Subcutaneous abdominal adipose tissue (tissue), 5 donors: ENCODE measurements at regions not wholly inside any gene's neighbourhood (a gene's known extent, or its start where the extent isn't known, plus 50 kb on each side); places are given as distances from the start of the nearest gene placed in this dataset.

Experiments used
- H3K27ac ChIP-seq: one replicate; pipeline ENCODE4 v1.7.0; 2013; ENCODE audit warnings: low read depth, mild to moderate bottlenecking, inconsistent platforms, low read length, moderate library complexity
- H3K27me3 ChIP-seq, 5 donors: one replicate each; pipeline ENCODE4 v1.7.0; 2013; ENCODE audit warnings: low read length in 5 of 5, inconsistent platforms in 1 of 5; ENCODE audit not compliant: control insufficient read depth in 5 of 5, insufficient read depth in 4 of 5
- H3K36me3 ChIP-seq, 5 donors: one replicate each; pipeline ENCODE4 v1.7.0; 2013; ENCODE audit warnings: low read length in 5 of 5; ENCODE audit not compliant: control insufficient read depth in 5 of 5, insufficient read depth in 5 of 5
- H3K4me1 ChIP-seq, 5 donors: one replicate each; pipeline ENCODE4 v1.7.0; 2013; ENCODE audit warnings: low read length in 5 of 5, mild to moderate bottlenecking in 3 of 5, moderate library complexity in 1 of 5; ENCODE audit not compliant: control insufficient read depth in 5 of 5, insufficient read depth in 5 of 5
- H3K4me3 ChIP-seq, 5 donors: one replicate each; pipeline ENCODE4 v1.7.0; 2013; ENCODE audit warnings: low read length in 5 of 5, low read depth in 1 of 5
- H3K9ac ChIP-seq, 5 donors: one replicate each; pipeline ENCODE4 v1.7.0; 2013; ENCODE audit warnings: low read length in 5 of 5, mild to moderate bottlenecking in 4 of 5, moderate library complexity in 3 of 5
- H3K9me3 ChIP-seq, 5 donors: one replicate each; pipeline ENCODE4 v1.7.0; 2013; ENCODE audit warnings: low read length in 5 of 5; ENCODE audit not compliant: control insufficient read depth in 5 of 5
- donor health status: healthy.
- donor health status: healthy.
- donor health status: healthy.
- donor health status: healthy.
- donor health status: healthy.

DNA sequence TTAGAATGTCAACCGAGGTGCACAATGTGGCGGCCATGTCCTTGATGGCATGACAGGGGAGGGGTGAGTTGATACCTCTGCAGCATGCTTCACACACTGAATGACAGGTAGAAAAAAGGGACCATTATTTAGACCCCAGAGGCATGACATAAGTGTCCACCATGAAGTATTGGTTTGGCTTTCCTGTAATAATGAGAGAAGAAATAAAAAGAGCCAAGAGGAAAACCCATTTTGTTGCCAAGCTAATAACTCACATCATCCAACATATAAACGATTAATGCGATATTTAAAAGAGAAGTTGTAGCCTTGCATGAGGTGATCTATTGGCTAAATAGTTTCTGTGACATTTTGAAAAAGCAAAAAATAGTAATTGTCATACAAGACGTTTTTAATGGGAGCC lies 343.4 kb downstream of the LRIG3 start:
- no peaks in the 10 kb centered on the region for H3K27me3 ChIP-seq
- no peak overlapping the region for H3K27ac ChIP-seq
- no peak overlapping the region for H3K9ac ChIP-seq
- no peak overlapping the region for H3K4me3 ChIP-seq
- H3K9me3 ChIP-seq = no peaks in the 10 kb centered on the region
- no peaks in the 10 kb centered on the region for H3K36me3 ChIP-seq
- H3K4me1 ChIP-seq = peaks cover 0 to 7% (median 0%) of the 10 kb centered on the region in 5 donors

DNA sequence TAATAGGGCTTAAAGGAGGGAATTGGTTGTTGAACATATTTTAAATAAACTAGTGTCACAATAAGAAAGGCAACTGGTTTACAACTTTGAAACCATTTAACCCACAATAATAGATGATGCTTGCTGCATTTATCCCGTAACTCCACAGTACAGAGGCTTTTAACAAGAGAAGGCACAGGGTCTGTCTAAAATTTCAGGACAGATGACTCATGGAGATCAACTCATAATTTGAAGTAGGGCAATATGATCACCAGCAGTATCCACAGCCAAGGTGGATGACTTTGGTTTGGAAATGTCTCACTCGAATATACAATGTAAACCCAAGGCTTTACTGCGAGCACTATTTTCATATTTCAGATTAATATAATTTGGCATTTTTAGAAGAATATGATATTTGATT lies 340.2 kb downstream of the LRIG3 start:
- Histone ChIP-seq H3K9ac (no peak overlapping the region), H3K4me3 (no peak overlapping the region), H3K36me3 (no peaks in the 10 kb centered on the region), H3K27me3 (no peaks in the 10 kb centered on the region), H3K4me1 (peaks cover 0 to 20% (median 12%) of the 10 kb centered on the region in 5 donors), H3K27ac (no peak overlapping the region), H3K9me3 (no peaks in the 10 kb centered on the region)

DNA sequence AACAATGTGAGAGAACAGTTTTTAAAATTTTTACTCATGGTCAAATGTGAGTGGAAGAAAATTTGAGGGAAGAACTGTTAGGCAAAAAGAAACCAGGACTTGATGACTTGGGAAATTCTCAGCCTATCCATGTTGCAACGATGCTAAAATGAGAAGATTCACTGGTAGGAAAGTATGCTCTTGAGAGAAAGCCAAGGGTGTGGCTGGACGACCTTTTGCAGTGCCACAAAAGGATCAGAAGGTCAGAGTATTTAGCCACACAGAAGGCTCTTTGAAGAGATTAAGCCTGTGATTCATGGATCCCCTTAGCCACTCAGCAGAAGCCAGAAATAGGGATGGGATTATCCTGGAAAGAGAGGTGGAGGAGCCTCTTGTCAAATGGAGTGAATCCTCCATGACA lies 336.8 kb downstream of the LRIG3 start:
- H3K27me3 ChIP-seq = no peaks in the 10 kb centered on the region
- H3K27ac ChIP-seq = peak overlapping the region; percentile 24
- no peak overlapping the region for H3K4me3 ChIP-seq
- peaks cover 0 to 15% (median 12%) of the 10 kb centered on the region in 5 donors for H3K4me1 ChIP-seq
- H3K36me3 ChIP-seq = no peaks in the 10 kb centered on the region
- H3K9ac ChIP-seq = no peak overlapping the region
- no peaks in the 10 kb centered on the region for H3K9me3 ChIP-seq

DNA sequence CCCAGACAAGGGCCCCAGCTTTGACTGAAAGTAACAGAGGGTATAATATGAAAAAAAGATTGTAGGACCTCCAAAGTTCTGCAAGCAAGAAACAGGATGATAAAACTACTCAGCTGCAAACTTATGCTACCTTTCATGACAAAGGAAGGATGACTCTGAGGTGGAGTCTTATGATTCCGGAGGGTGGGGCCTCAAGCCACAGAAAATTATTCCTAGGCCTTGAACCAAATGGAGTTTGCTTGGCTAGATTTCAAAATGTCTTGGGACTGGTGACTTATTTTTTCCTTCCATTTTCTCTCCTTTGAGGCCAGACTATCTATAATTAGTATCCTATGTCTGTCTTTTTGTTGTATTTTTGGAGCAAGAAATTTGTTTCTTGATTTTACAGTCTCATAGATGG lies 336.4 kb downstream of the LRIG3 start:
- Histone ChIP-seq H3K9ac (no peak overlapping the region), H3K4me3 (no peak overlapping the region), H3K27ac (peak overlapping the region; percentile 24), H3K9me3 (no peaks in the 10 kb centered on the region), H3K27me3 (no peaks in the 10 kb centered on the region), H3K4me1 (peaks cover 0 to 15% (median 12%) of the 10 kb centered on the region in 5 donors), H3K36me3 (no peaks in the 10 kb centered on the region)

- H3K4me3 ChIP-seq = no peak overlapping the region
- no peaks in the 10 kb centered on the region for H3K9me3 ChIP-seq
- peaks cover 0 to 15% (median 12%) of the 10 kb centered on the region in 5 donors for H3K4me1 ChIP-seq
- no peaks in the 10 kb centered on the region for H3K27me3 ChIP-seq
- H3K9ac ChIP-seq = no peak overlapping the region
- H3K36me3 ChIP-seq = no peaks in the 10 kb centered on the region
- H3K27ac ChIP-seq = peak overlapping the region; percentile 24
Observed at GRCh38 chr12:58584880-58585279, 335.4 kb downstream of the LRIG3 start.

DNA sequence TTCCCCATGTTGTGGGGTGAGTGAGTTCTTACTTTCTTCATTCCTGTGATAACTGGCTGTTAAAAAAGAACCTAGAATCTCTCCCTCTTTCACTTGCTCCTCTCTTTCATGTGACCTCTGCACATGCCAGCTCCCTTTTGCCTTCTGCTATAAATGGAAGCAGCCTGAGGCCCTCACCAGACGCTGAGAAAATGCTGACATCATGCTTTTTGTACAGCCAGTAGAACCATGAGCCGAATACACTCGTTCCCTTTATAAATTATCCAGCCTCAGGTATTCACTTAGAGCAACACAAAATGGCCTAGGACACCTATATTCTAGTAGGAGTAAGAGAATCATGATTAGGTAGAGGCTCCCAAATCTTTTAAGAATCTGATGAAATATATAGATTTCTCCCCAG lies 333.5 kb downstream of the LRIG3 start:
- H3K9me3 ChIP-seq = no peaks in the 10 kb centered on the region
- no peaks in the 10 kb centered on the region for H3K27me3 ChIP-seq

DNA sequence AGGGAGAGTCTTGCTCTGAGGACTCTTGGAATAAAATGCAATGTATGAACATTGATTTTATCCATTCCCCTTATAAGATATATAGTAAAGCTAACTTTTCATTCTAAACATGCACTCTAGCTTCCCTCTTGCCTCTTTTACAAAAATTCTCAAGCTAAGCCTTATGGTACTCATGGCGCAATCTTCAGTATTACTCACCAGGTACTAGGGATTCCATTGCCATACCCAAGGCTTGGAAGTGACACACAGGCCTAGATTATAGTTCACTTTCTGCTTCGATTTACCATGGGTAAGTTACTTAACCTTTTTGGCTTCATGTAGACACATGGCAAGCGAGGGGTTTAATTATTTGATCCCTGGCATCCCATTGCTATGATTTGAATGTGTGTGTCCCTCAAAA lies 331.5 kb downstream of the LRIG3 start:
- H3K9me3 ChIP-seq = no peaks in the 10 kb centered on the region
- H3K4me1 ChIP-seq = peaks cover 0 to 32% (median 12%) of the 10 kb centered on the region in 5 donors
- no peak overlapping the region for H3K9ac ChIP-seq
- H3K27me3 ChIP-seq = no peaks in the 10 kb centered on the region
- H3K36me3 ChIP-seq = no peaks in the 10 kb centered on the region
- H3K4me3 ChIP-seq = no peak overlapping the region
- H3K27ac ChIP-seq = no peak overlapping the region

More for the DNA sequence above, 333.5 kb downstream of the LRIG3 start:
- H3K9ac ChIP-seq = no peak overlapping the region
- no peaks in the 10 kb centered on the region for H3K36me3 ChIP-seq
- H3K4me3 ChIP-seq = no peak overlapping the region
- no peak overlapping the region for H3K27ac ChIP-seq
- peaks cover 0 to 23% (median 12%) of the 10 kb centered on the region in 5 donors for H3K4me1 ChIP-seq

DNA sequence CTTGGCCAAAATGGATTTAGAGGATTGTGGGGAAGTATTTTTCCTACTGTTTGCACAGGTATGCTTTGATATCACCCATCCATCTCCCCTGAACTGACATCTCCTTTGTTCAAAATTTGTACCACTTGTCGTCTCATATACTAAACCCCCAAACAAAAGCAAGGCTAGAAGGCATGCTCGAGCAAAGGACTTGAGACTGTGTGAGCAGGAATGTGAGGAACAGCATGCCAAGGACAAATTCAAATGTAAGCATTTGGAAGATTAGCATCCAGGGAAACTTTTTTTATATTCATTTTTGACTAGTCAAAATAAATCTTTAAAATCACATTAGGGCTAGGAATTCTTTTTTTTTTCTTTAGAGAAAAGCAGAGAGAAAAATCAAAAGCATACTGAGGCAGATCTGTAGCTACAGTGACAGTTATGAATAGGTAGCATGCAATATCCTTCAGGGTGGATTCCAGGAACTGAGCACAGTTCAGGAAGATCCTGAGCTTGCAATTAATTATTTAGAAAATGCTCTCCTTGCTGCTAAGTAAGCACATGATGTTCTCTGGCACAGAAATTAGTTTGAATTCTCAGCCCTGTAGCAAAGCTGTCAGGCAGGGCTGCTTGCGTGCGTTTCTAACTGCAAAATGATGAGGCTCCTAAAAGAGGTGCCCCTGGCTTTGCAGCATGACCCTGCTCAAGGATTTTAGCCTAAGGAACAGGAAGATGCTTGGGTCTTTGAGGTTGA lies 327.7 kb downstream of the LRIG3 start:
- H3K9me3 ChIP-seq = no peaks in the 10 kb centered on the region
- H3K9ac ChIP-seq = no peak overlapping the region
- no peak overlapping the region for H3K27ac ChIP-seq
- no peaks in the 10 kb centered on the region for H3K27me3 ChIP-seq
- peaks cover 0 to 19% (median 0%) of the 10 kb centered on the region in 5 donors for H3K4me1 ChIP-seq
- H3K36me3 ChIP-seq = no peaks in the 10 kb centered on the region
- no peak overlapping the region for H3K4me3 ChIP-seq

DNA sequence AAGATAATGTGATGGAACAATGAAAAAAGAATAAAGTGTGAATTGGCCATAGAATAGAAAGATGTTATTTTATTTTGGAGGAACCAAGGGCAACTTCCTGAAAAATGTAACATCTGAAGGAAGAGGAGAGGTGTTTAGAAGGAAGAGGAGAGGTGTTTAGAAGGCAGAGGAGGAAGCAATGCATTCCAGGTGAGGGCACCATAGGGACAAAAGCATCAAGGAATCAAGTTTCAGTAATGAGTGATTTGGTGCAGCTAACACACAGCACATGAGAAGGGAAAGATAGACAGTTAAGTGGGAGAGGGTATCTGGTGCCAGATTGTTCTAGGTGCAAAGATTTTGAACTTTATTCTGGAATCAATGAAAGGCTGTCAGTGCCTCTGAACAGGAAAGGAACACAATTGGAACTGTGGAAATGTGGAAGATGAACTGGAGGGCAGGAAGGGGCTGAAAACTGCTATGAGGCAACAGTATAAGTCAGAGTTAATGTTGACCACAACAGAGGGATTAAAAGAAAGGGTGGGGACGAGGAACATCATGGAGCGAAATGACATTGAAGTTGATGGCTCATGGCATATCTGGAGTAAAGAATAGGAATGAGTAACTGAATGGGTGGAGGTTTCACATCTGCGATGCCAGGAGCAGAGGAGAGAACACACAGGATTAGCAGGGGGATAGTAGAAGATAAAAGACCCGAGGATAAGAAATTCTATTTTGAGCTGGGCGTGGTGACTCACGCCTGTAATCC lies 326.6 kb downstream of the LRIG3 start:
- H3K36me3 ChIP-seq = no peaks in the 10 kb centered on the region
- H3K4me3 ChIP-seq = no peak overlapping the region
- no peaks in the 10 kb centered on the region for H3K27me3 ChIP-seq
- H3K9ac ChIP-seq = no peak overlapping the region
- H3K27ac ChIP-seq = no peak overlapping the region
- H3K9me3 ChIP-seq = no peaks in the 10 kb centered on the region
- peaks cover 0 to 19% (median 0%) of the 10 kb centered on the region in 5 donors for H3K4me1 ChIP-seq

DNA sequence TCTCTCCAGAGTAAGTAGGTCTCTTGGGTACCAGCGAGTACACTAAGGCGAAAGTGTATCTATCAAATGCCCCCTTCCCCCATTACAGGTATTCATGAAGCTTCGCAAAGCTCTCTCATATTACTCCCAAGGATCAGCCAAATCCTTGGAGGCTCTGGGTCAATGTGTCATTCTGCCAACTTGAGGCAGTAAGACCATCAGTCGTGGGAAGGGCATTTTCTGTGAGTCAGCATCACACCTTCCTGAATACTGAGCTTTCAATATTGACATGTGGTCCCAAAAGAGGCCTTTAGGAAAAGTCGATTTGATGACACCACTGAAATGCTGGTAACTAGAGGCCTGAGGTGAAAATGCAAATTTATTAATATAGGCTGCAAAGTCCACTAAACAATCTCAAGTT lies 323.9 kb downstream of the LRIG3 start:
- Histone ChIP-seq H3K4me3 (no peak overlapping the region), H3K27me3 (no peaks in the 10 kb centered on the region), H3K9ac (no peak overlapping the region), H3K27ac (no peak overlapping the region), H3K9me3 (no peaks in the 10 kb centered on the region), H3K36me3 (no peaks in the 10 kb centered on the region), H3K4me1 (peaks cover 0 to 13% (median 0%) of the 10 kb centered on the region in 5 donors)
